ENCODE measurements at regions not wholly inside any gene's neighbourhood (a gene's known extent, or its start where the extent isn't known, plus 50 kb on each side); places are given as distances from the start of the nearest gene placed in this dataset.

- Histone ChIP-seq H3K4me3 (ENCODE audit: low read depth, low read length, poor library complexity, severe bottlenecking) (no peak overlapping the region), H3K27ac (ENCODE audit: low read depth, low read length, poor library complexity, severe bottlenecking) (no peak overlapping the region), H3K36me3 (ENCODE audit: insufficient read depth, low read length, poor library complexity, severe bottlenecking) (no peaks in the 10 kb centered on the region), H3K27me3 (replicated peaks; ENCODE audit: insufficient read depth, low read depth, low read length, poor library complexity) (no peaks in the 10 kb centered on the region), H3K9me3 (ENCODE audit: low read depth, low read length, poor library complexity, severe bottlenecking) (no peaks in the 10 kb centered on the region), H3K4me1 (ENCODE audit: insufficient read depth, low read length, poor library complexity, severe bottlenecking) (peaks cover 6% of the 10 kb centered on the region)
- TF ChIP-seq CTCF (conservative IDR thresholded peaks at IDR 0.05; ENCODE audit: low read depth, low read length) (no peak), EZH2 (IDR thresholded peaks at IDR 0.05; ENCODE audit: borderline replicate concordance, low read depth, low read length, poor library complexity, severe bottlenecking) (no peak)
- ChIA-PET CTCF (no interaction called here), POLR2A (ENCODE audit: low non-redundant PET) (no interaction called here)
- peak; percentile 72 for DNase-seq (ENCODE audit: low spot score)
- intact Hi-C loops (cut with micrococcal nuclease; ENCODE audit: unreplicated experiment): no loop called here
- BruUV-seq (replicated peaks): no TSS peak
Observed at GRCh38 chr3:177944228-177944661, 592.0 kb upstream of the KCNMB2 start.

- CTCF ChIA-PET: no interaction called here
Observed at GRCh38 chr3:177946048-177946447, 590.2 kb upstream of the KCNMB2 start.

GRCh38 chr3:177946497-177946896 is 589.7 kb upstream of the KCNMB2 start:
- no peak for DNase-seq (ENCODE audit: low spot score)
- H3K9me3 ChIP-seq (ENCODE audit: low read depth, low read length, poor library complexity, severe bottlenecking): no peaks in the 10 kb centered on the region
- ChIA-PET CTCF (no interaction called here), POLR2A (ENCODE audit: low non-redundant PET) (interaction anchor here (0.6 kb wide), 1 partner anchor 112 kb away, joined by 3 read pairs; no protein-coding TSS in a partner anchor)
- no peak overlapping the region for H3K4me3 ChIP-seq (ENCODE audit: low read depth, low read length, poor library complexity, severe bottlenecking)
- no peaks in the 10 kb centered on the region for H3K27me3 ChIP-seq (replicated peaks; ENCODE audit: insufficient read depth, low read depth, low read length, poor library complexity)
- BruUV-seq (replicated peaks): no TSS peak
- intact Hi-C loops (cut with micrococcal nuclease; ENCODE audit: unreplicated experiment): no loop called here
- TF ChIP-seq EZH2 (IDR thresholded peaks at IDR 0.05; ENCODE audit: borderline replicate concordance, low read depth, low read length, poor library complexity, severe bottlenecking): no peak
- no peak for TF ChIP-seq CTCF (conservative IDR thresholded peaks at IDR 0.05; ENCODE audit: low read depth, low read length)
- no peak overlapping the region for H3K27ac ChIP-seq (ENCODE audit: low read depth, low read length, poor library complexity, severe bottlenecking)
- H3K4me1 ChIP-seq (ENCODE audit: insufficient read depth, low read length, poor library complexity, severe bottlenecking): peaks cover 6% of the 10 kb centered on the region
- H3K36me3 ChIP-seq (ENCODE audit: insufficient read depth, low read length, poor library complexity, severe bottlenecking): no peaks in the 10 kb centered on the region

More at GRCh38 chr3:177946048-177946447, 590.2 kb upstream of the KCNMB2 start:
- BruUV-seq (replicated peaks): no TSS peak
- POLR2A ChIA-PET (ENCODE audit: low non-redundant PET): interaction anchor here (0.6 kb wide), 1 partner anchor 112 kb away, joined by 3 read pairs; no protein-coding TSS in a partner anchor
- no peaks in the 10 kb centered on the region for H3K9me3 ChIP-seq (ENCODE audit: low read depth, low read length, poor library complexity, severe bottlenecking)
- H3K4me1 ChIP-seq (ENCODE audit: insufficient read depth, low read length, poor library complexity, severe bottlenecking): peaks cover 6% of the 10 kb centered on the region
- intact Hi-C loops (cut with micrococcal nuclease; ENCODE audit: unreplicated experiment): no loop called here
- H3K36me3 ChIP-seq (ENCODE audit: insufficient read depth, low read length, poor library complexity, severe bottlenecking): no peaks in the 10 kb centered on the region
- no peak overlapping the region for H3K27ac ChIP-seq (ENCODE audit: low read depth, low read length, poor library complexity, severe bottlenecking)
- no peak for TF ChIP-seq CTCF (conservative IDR thresholded peaks at IDR 0.05; ENCODE audit: low read depth, low read length)
- no peak for TF ChIP-seq EZH2 (IDR thresholded peaks at IDR 0.05; ENCODE audit: borderline replicate concordance, low read depth, low read length, poor library complexity, severe bottlenecking)
- H3K27me3 ChIP-seq (replicated peaks; ENCODE audit: insufficient read depth, low read depth, low read length, poor library complexity): no peaks in the 10 kb centered on the region
- DNase-seq (ENCODE audit: low spot score): no peak
- H3K4me3 ChIP-seq (ENCODE audit: low read depth, low read length, poor library complexity, severe bottlenecking): no peak overlapping the region

Data from A673 (cell line).